Glutamatergic neuron (in vitro differentiated cells): ENCODE measurements at regions not wholly inside any gene's neighbourhood (a gene's known extent, or its start where the extent isn't known, plus 50 kb on each side); places are given as distances from the start of the nearest gene placed in this dataset.

ENCODE experiments used
- DNase-seq: peaks from one replicate; pipeline ENCODE4 v3.0.0; 2022
- H3K27ac Mint-ChIP-seq: one replicate; pipeline ENCODE4 v1.8.0; 2020; ENCODE audit warnings: mild to moderate bottlenecking, mixed read lengths, inconsistent platforms; ENCODE audit not compliant: unreplicated experiment
- H3K27me3 Mint-ChIP-seq: one replicate; pipeline ENCODE4 v1.8.0; 2020; ENCODE audit warnings: mild to moderate bottlenecking, moderate library complexity, mixed read lengths, inconsistent platforms; ENCODE audit not compliant: unreplicated experiment
- H3K36me3 Mint-ChIP-seq: one replicate; pipeline ENCODE4 v1.8.0; 2020; ENCODE audit warnings: mild to moderate bottlenecking, mixed read lengths, inconsistent platforms; ENCODE audit not compliant: unreplicated experiment
- H3K4me1 Mint-ChIP-seq: one replicate; pipeline ENCODE4 v1.8.0; 2020; ENCODE audit warnings: mild to moderate bottlenecking, low read depth, mixed read lengths, inconsistent platforms; ENCODE audit not compliant: unreplicated experiment
- H3K4me3 Mint-ChIP-seq: one replicate; pipeline ENCODE4 v1.8.0; 2020; ENCODE audit warnings: mild to moderate bottlenecking, mixed read lengths, inconsistent platforms; ENCODE audit not compliant: unreplicated experiment
- H3K9me3 Mint-ChIP-seq: one replicate; pipeline ENCODE4 v1.8.0; 2020; ENCODE audit warnings: mild to moderate bottlenecking, moderate library complexity, mixed read lengths, inconsistent platforms; ENCODE audit not compliant: unreplicated experiment
- TF ChIP-seq, protein P1 (sequence below): fragments of 200-600 bp; sonication (generic); IDR thresholded peaks from one replicate; pipeline ENCODE4 v1.5.0; 2021; ENCODE audit not compliant: partially characterized antibody, unreplicated experiment

DNA sequence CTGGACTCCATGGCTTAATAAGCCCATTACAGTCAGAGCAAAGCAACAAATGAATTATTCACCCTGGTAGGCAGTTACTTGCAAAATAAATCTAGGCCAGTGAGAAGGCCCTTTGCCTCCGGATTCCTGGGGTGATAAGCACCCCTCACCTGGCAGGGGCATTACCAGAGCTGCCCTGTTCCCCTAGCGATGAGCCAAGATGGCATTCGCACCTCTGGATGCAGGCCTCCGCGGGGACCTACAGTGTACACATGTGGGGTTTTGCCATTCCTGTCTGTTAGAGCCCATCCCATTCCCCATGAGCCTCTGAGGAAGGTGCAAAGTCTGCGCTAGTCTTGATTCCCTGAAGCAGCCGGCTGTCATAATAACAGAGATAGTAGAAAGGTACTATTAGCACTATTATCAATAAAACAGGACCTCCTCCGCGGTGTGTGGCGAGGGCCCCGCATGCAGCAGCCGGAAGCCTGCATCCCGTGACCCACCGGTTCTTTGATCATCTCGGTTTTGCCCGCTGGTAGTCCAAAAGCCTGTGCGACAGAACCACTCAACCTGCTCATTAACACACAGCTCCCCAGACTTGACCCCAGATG is 344.3 kb downstream of the BRD1 start:
- Mint-ChIP-seq H3K4me3 (no peak overlapping the region), H3K36me3 (no peaks in the 10 kb centered on the region), H3K4me1 (no peaks in the 10 kb centered on the region), H3K9me3 (peaks cover 30% of the 10 kb centered on the region), H3K27me3 (peaks cover 2% of the 10 kb centered on the region), H3K27ac (no peak overlapping the region)
- no peak for DNase-seq
- TF ChIP-seq, protein P1, sequence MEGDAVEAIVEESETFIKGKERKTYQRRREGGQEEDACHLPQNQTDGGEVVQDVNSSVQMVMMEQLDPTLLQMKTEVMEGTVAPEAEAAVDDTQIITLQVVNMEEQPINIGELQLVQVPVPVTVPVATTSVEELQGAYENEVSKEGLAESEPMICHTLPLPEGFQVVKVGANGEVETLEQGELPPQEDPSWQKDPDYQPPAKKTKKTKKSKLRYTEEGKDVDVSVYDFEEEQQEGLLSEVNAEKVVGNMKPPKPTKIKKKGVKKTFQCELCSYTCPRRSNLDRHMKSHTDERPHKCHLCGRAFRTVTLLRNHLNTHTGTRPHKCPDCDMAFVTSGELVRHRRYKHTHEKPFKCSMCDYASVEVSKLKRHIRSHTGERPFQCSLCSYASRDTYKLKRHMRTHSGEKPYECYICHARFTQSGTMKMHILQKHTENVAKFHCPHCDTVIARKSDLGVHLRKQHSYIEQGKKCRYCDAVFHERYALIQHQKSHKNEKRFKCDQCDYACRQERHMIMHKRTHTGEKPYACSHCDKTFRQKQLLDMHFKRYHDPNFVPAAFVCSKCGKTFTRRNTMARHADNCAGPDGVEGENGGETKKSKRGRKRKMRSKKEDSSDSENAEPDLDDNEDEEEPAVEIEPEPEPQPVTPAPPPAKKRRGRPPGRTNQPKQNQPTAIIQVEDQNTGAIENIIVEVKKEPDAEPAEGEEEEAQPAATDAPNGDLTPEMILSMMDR: no peak

DNA sequence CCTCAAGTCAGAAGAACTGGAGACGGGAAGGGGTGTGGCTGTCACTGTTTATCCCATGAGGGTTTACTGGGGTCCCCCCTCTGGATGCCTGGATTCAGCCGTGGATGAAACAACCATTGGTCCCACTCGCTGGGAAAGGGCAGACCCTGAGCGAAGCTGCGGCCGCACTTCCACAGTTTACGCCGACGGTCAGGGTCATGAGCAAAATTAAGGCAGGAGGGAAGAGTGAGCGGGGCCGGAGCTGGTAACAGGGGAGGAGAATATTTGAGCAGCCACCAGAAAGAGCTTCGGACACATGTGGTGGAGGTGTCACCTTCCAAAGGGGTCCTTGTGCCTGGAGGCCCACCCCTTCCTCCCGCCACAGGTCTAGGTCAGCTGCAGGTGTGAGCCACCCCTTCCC is 344.9 kb downstream of the BRD1 start:
- no peak for DNase-seq
- H3K9me3 Mint-ChIP-seq: peaks cover 30% of the 10 kb centered on the region
- H3K36me3 Mint-ChIP-seq: no peaks in the 10 kb centered on the region
- no peak overlapping the region for H3K27ac Mint-ChIP-seq
- peaks cover under 1% of the 10 kb centered on the region for H3K27me3 Mint-ChIP-seq
- TF ChIP-seq, protein P1: no peak
- no peak overlapping the region for H3K4me3 Mint-ChIP-seq
- H3K4me1 Mint-ChIP-seq: no peaks in the 10 kb centered on the region

DNA sequence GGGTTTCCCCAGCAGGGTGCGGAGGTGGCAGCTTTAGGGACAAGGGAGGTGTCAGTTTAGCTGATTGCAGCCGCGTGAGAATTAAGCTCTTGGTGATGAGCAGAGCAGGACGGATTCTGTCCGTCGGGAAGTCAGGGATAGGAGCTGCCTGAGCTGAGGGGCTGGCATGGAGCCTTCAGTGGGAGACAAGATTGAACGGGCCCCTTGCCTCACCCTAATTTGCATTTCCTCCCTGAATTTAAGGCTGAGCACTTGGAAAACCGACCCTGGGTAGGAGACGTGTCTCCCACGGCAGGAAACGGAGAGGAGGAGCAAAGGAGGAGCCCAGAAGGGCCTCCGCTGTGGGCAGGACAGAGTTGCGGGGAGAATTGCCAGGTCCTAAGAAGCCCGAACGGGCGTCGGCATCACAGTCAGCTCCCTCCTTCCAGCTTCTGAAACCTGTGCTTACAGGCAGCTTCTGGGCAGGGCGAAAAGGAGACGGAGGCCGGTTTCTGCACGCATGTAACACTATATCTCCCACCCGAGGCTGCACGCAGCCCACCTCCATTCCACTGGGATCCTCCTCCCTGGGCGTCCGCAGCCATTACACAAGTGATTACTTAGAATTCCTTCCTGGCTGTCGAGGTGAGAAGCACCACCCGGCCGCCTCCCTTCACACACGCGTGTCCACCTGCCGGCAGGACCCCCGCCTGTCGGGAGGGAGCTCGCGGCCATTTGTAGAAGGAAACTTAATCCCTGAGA is 345.8 kb downstream of the BRD1 start:
- Mint-ChIP-seq H3K9me3 (peaks cover 33% of the 10 kb centered on the region), H3K4me3 (no peak overlapping the region), H3K27ac (no peak overlapping the region), H3K4me1 (no peaks in the 10 kb centered on the region), H3K27me3 (no peaks in the 10 kb centered on the region), H3K36me3 (no peaks in the 10 kb centered on the region)
- no peak for DNase-seq
- TF ChIP-seq, protein P1: no peak

DNA sequence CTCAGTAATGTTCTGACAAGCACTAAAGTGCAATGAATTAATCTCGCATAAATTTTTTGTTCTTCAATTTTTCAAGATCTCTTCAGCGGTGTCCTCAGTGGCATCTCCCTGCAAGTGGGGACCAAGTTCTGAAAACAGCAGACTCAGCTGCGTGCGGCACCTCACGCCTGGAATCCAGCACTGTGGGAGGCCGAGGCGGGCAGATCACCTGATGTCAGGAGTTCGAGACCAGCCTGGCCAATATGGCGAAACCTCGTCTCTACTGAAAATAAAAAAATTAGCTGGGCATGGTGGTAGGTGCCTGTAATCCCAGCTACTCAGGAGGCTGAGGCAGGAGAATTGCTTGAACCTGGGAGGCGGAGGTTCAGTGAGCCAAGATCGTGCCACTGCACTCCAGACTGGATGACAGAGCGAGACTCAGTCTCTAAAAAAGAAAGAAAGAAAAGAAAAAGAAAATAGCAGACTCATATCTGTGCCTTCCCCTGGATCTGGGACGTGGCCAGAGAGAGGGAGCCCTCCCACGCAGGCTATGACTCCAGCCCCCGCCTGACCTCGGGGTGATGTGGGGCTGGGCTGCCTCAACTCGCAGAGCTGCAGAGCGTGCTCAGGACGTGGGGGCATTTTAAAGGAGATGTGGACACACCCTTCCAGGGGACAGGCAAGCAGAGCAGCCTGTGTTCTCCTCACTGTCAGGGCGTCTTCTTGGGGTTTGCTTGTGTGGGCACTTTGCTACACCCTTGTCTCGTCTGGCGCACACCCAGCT is 346.6 kb downstream of the BRD1 start:
- TF ChIP-seq, protein P1: no peak
- peaks cover 35% of the 10 kb centered on the region for H3K9me3 Mint-ChIP-seq
- peaks cover 7% of the 10 kb centered on the region for H3K36me3 Mint-ChIP-seq
- H3K4me3 Mint-ChIP-seq: no peak overlapping the region
- no peak for DNase-seq
- H3K27ac Mint-ChIP-seq: no peak overlapping the region
- no peaks in the 10 kb centered on the region for H3K27me3 Mint-ChIP-seq
- no peaks in the 10 kb centered on the region for H3K4me1 Mint-ChIP-seq

DNA sequence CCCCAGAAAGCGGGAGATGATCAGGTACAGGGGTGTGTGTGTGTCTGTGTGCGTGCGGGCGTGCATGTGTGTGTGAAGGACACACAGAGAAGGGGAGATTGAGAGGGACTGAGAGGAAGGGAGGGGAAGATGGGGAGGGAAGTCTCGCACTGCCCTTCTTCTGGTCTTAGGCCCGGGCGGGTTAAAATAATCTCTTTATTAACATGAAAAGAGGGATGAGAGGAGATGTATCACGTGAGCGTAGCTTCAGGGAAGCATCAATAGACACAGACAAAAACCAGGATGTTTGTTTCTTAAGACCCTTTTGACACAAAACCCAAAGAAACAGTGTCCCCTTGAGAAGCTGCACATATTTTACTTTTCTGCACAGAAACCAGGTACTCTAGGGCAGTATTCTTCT is 347.3 kb downstream of the BRD1 start:
- Mint-ChIP-seq H3K9me3 (peaks cover 35% of the 10 kb centered on the region), H3K4me1 (no peaks in the 10 kb centered on the region), H3K36me3 (peaks cover 8% of the 10 kb centered on the region), H3K4me3 (no peak overlapping the region), H3K27ac (no peak overlapping the region), H3K27me3 (no peaks in the 10 kb centered on the region)
- TF ChIP-seq, protein P1: no peak
- no peak for DNase-seq
